ENCODE measurements at regions not wholly inside any gene's neighbourhood (a gene's known extent, or its start where the extent isn't known, plus 50 kb on each side); places are given as distances from the start of the nearest gene placed in this dataset.
"Not testable (repeated sequence)": the region's sequence is repeated elsewhere in the genome, so short reads cannot be mapped to it uniquely, and the experiment has no call there.

DNA sequence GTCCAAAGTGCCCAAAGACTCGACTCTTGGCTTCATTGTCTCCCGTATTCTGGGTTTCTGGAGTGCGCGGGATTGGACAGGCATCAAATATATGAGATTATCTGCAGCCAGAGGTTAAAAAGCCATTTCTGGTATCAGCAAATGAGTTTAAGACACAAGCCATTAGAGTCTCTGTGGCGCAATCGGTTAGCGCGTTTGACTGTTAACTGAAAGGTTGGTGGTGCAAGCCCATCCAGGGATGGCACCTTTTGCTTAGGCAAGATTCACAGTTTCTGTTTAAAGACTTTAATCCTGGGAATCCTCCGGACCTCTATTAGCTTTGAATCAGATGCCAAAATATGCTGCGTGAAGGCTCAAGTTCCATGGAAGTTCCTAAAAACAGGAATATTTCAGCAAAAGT lies 55.6 kb downstream of the PPIAL4A start:
- TF ChIP-seq, protein P1, sequence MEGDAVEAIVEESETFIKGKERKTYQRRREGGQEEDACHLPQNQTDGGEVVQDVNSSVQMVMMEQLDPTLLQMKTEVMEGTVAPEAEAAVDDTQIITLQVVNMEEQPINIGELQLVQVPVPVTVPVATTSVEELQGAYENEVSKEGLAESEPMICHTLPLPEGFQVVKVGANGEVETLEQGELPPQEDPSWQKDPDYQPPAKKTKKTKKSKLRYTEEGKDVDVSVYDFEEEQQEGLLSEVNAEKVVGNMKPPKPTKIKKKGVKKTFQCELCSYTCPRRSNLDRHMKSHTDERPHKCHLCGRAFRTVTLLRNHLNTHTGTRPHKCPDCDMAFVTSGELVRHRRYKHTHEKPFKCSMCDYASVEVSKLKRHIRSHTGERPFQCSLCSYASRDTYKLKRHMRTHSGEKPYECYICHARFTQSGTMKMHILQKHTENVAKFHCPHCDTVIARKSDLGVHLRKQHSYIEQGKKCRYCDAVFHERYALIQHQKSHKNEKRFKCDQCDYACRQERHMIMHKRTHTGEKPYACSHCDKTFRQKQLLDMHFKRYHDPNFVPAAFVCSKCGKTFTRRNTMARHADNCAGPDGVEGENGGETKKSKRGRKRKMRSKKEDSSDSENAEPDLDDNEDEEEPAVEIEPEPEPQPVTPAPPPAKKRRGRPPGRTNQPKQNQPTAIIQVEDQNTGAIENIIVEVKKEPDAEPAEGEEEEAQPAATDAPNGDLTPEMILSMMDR (IDR thresholded peaks at IDR 0.05) = not testable (repeated sequence)
- not testable (repeated sequence) for TF ChIP-seq POLR2A (IDR thresholded peaks at IDR 0.05)
